Activated naive CD4-positive, alpha-beta T cell treated with anti-CD3 and anti-CD28 coated beads, Interleukin-2, amount 50 U/mL, for 72 hours (primary cell): ENCODE measurements at regions not wholly inside any gene's neighbourhood (a gene's known extent, or its start where the extent isn't known, plus 50 kb on each side); places are given as distances from the start of the nearest gene placed in this dataset.

ENCODE experiments used
- ATAC-seq, 2 donors: fragments of 150-1000 bp; cut with Tn5 transposase; 2 replicates each; pipeline ENCODE4 v1.10.0; 2021; ENCODE audit warnings: mild to moderate bottlenecking in 2 of 2, moderate library complexity in 2 of 2
- DNase-seq, 2 donors: peaks; one replicate each; pipeline ENCODE4 v3.0.0; 2021 to 2022; ENCODE audit warnings: low spot score in 2 of 2
- H3K27ac Mint-ChIP-seq, 2 donors: one replicate each; pipeline ENCODE4 v1.8.0; 2022; ENCODE audit warnings: mild to moderate bottlenecking in 2 of 2, mixed read lengths in 2 of 2
- H3K36me3 Mint-ChIP-seq, 2 donors: one replicate each; pipeline ENCODE4 v1.8.0; 2022; ENCODE audit warnings: mixed read lengths in 2 of 2
- H3K9me3 Mint-ChIP-seq, 2 donors: one replicate each; pipeline ENCODE4 v1.8.0; 2022; ENCODE audit warnings: mixed read lengths in 2 of 2

GRCh38 chr7:46000513-46000912 is 79.4 kb upstream of the IGFBP3 start:
- Mint-ChIP-seq H3K36me3 (peaks cover 14 to 32% of the 10 kb centered on the region in 2 donors), H3K27ac (no peak overlapping the region), H3K9me3 (peaks cover 19 to 32% of the 10 kb centered on the region in 2 donors)
- DNase-seq (no peak), ATAC-seq (no peak)

- H3K9me3 Mint-ChIP-seq = peaks cover 23 to 36% of the 10 kb centered on the region in 2 donors
- peaks cover 19 to 42% of the 10 kb centered on the region in 2 donors for H3K36me3 Mint-ChIP-seq
- ATAC-seq = no peak
- H3K27ac Mint-ChIP-seq = no peak overlapping the region
- DNase-seq = no peak
These were observed 78.5 kb upstream of the IGFBP3 start for GRCh38 chr7:45999541-45999940.

- Mint-ChIP-seq H3K36me3 (peaks cover 26 to 44% of the 10 kb centered on the region in 2 donors), H3K9me3 (peaks cover 28 to 36% of the 10 kb centered on the region in 2 donors), H3K27ac (no peak overlapping the region)
- DNase-seq (no peak), ATAC-seq (no peak)
These were observed 77.4 kb upstream of the IGFBP3 start for GRCh38 chr7:45998506-45998905.

GRCh38 chr7:45993621-45994020 is 72.5 kb upstream of the IGFBP3 start:
- DNase-seq (no peak), ATAC-seq (no peak)
- H3K9me3 Mint-ChIP-seq = peaks cover 36 to 43% of the 10 kb centered on the region in 2 donors
- no peak overlapping the region for H3K27ac Mint-ChIP-seq
- peaks cover 36 to 54% of the 10 kb centered on the region in 2 donors for H3K36me3 Mint-ChIP-seq

GRCh38 chr7:45992826-45993225 is 71.8 kb upstream of the IGFBP3 start:
- H3K36me3 Mint-ChIP-seq = peaks cover 34 to 52% of the 10 kb centered on the region in 2 donors
- H3K9me3 Mint-ChIP-seq = peaks cover 34 to 37% of the 10 kb centered on the region in 2 donors
- no peak overlapping the region for H3K27ac Mint-ChIP-seq
- DNase-seq (no peak), ATAC-seq (no peak)

GRCh38 chr7:45990276-45990675 is 69.2 kb upstream of the IGFBP3 start:
- Mint-ChIP-seq H3K9me3 (peaks cover 17 to 20% of the 10 kb centered on the region in 2 donors), H3K27ac (no peak overlapping the region), H3K36me3 (peaks cover 20 to 39% of the 10 kb centered on the region in 2 donors)
- ATAC-seq (no peak), DNase-seq (no peak)

- peaks cover 11 to 26% of the 10 kb centered on the region in 2 donors for H3K36me3 Mint-ChIP-seq
- peaks cover 9 to 10% of the 10 kb centered on the region in 2 donors for H3K9me3 Mint-ChIP-seq
- ATAC-seq (no peak), DNase-seq (no peak)
- no peak overlapping the region for H3K27ac Mint-ChIP-seq
These were observed 67.5 kb upstream of the IGFBP3 start for GRCh38 chr7:45988405-45989057.

- Mint-ChIP-seq H3K9me3 (peaks cover 7 to 8% of the 10 kb centered on the region in 2 donors), H3K27ac (no peak overlapping the region), H3K36me3 (peaks cover 10 to 20% of the 10 kb centered on the region in 2 donors)
- no peak for DNase-seq
- no peak for ATAC-seq
These were observed 66.6 kb upstream of the IGFBP3 start for GRCh38 chr7:45987521-45988290.

- ATAC-seq (no peak), DNase-seq (no peak)
- peak overlapping the region in 1 of 2 donors; percentile 44 for H3K27ac Mint-ChIP-seq
- peaks cover 3% of the 10 kb centered on the region in 2 donors for H3K9me3 Mint-ChIP-seq
- H3K36me3 Mint-ChIP-seq = peaks cover 4 to 9% of the 10 kb centered on the region in 2 donors
These were observed 65.6 kb upstream of the IGFBP3 start for GRCh38 chr7:45986355-45987298.

- peaks cover 0 to 5% of the 10 kb centered on the region in 2 donors for H3K36me3 Mint-ChIP-seq
- H3K9me3 Mint-ChIP-seq = no peaks in the 10 kb centered on the region
- ATAC-seq = no peak
These were observed 64.8 kb upstream of the IGFBP3 start for GRCh38 chr7:45985902-45986301.

GRCh38 chr7:45984386-45985295 is 63.6 kb upstream of the IGFBP3 start:
- DNase-seq (no peak), ATAC-seq (no peak)
- Mint-ChIP-seq H3K36me3 (peaks cover 0 to 14% of the 10 kb centered on the region in 2 donors), H3K27ac (no peak overlapping the region), H3K9me3 (peaks cover 0 to under 1% of the 10 kb centered on the region in 2 donors)

More at GRCh38 chr7:45985902-45986301, 64.8 kb upstream of the IGFBP3 start:
- no peak overlapping the region for H3K27ac Mint-ChIP-seq
- no peak for DNase-seq

- H3K27ac Mint-ChIP-seq = no peak overlapping the region
- peaks cover 0 to 8% of the 10 kb centered on the region in 2 donors for H3K9me3 Mint-ChIP-seq
- peaks cover 0 to 20% of the 10 kb centered on the region in 2 donors for H3K36me3 Mint-ChIP-seq
- ATAC-seq (no peak), DNase-seq (no peak)
These were observed 62.7 kb upstream of the IGFBP3 start for GRCh38 chr7:45983720-45984255.

- Mint-ChIP-seq H3K9me3 (peaks cover 0 to 8% of the 10 kb centered on the region in 2 donors), H3K36me3 (peaks cover 0 to 20% of the 10 kb centered on the region in 2 donors), H3K27ac (no peak overlapping the region)
- no peak for ATAC-seq
- no peak for DNase-seq
These were observed 62.0 kb upstream of the IGFBP3 start for GRCh38 chr7:45982907-45983719.

GRCh38 chr7:45982132-45982531 is 61.1 kb upstream of the IGFBP3 start:
- Mint-ChIP-seq H3K36me3 (peaks cover 0 to 20% of the 10 kb centered on the region in 2 donors), H3K9me3 (peaks cover 0 to 8% of the 10 kb centered on the region in 2 donors), H3K27ac (no peak overlapping the region)
- no peak for ATAC-seq
- no peak for DNase-seq

- peaks cover 0 to 8% of the 10 kb centered on the region in 2 donors for H3K9me3 Mint-ChIP-seq
- peaks cover 0 to 20% of the 10 kb centered on the region in 2 donors for H3K36me3 Mint-ChIP-seq
- ATAC-seq (no peak), DNase-seq (no peak)
- H3K27ac Mint-ChIP-seq = no peak overlapping the region
These were observed 59.9 kb upstream of the IGFBP3 start for GRCh38 chr7:45980973-45981372.
